Stomach (tissue), 8 donors: ENCODE measurements at regions not wholly inside any gene's neighbourhood (a gene's known extent, or its start where the extent isn't known, plus 50 kb on each side); places are given as distances from the start of the nearest gene placed in this dataset.

Experiments
- DNase-seq, 2 donors: peaks; one replicate each; pipeline versions ENCODE4 v3.0.0 to v3.0.0-alpha.2; 2013 to 2019
- H3K27ac ChIP-seq, 5 donors: fragments of 200-600 bp in 4 of 5; sonication (generic) in 4 of 5; one replicate each; pipeline ENCODE4 v1.5.1; 2013 to 2019; ENCODE audit warnings: mild to moderate bottlenecking in 1 of 5, moderate library complexity in 1 of 5
- H3K27me3 ChIP-seq, 3 donors: fragments of 200-600 bp; sonication (generic); one replicate each; pipeline ENCODE4 v1.5.1; 2017 to 2019; ENCODE audit warnings: mixed run types in 1 of 3
- H3K36me3 ChIP-seq, 4 donors: fragments of 200-600 bp; sonication (generic); 1 replicate in 3 of 4; 2 replicates in 1 of 4; pipeline ENCODE4 v1.5.1; 2016 to 2019
- H3K4me1 ChIP-seq, 4 donors: fragments of 200-600 bp; sonication (generic); one replicate each; pipeline ENCODE4 v1.5.1; 2016 to 2019
- H3K4me3 ChIP-seq, 4 donors: fragments of 200-600 bp; sonication (generic) in 3 of 4; one replicate each; pipeline ENCODE4 v1.5.1; 2016 to 2019; ENCODE audit warnings: mild to moderate bottlenecking in 1 of 4
- H3K9me3 ChIP-seq, 4 donors: fragments of 200-600 bp; sonication (generic); one replicate each; pipeline ENCODE4 v1.5.1; 2016 to 2019
- CTCF ChIP-seq, 7 experiments: fragments of 450-650 bp in 4 of 7; fragments of 200-600 bp in 3 of 7; sonication (generic) in 3 of 7; IDR thresholded peaks; one replicate each; pipeline ENCODE4 v1.5.1; 2016 to 2019; ENCODE audit warnings: antibody characterized with exemption in 7 of 7, control low read depth in 2 of 7, mild to moderate bottlenecking in 1 of 7
- EP300 ChIP-seq: sonication (generic); formaldehyde crosslinking; IDR thresholded peaks from one replicate; pipeline ENCODE4 v1.6.1; 2017; ENCODE audit warnings: antibody characterized with exemption
- POLR2A ChIP-seq, 4 donors: fragments of 450-650 bp; IDR thresholded peaks; one replicate each; pipeline ENCODE4 v1.6.1; 2016; ENCODE audit warnings: antibody characterized with exemption in 4 of 4, control low read depth in 2 of 4, mild to moderate bottlenecking in 1 of 4, moderate library complexity in 1 of 4
- POLR2AphosphoS5 ChIP-seq, 3 donors: sonication (generic); formaldehyde crosslinking; IDR thresholded peaks; one replicate each; pipeline ENCODE4 v1.6.1; 2016; ENCODE audit warnings: antibody characterized with exemption in 3 of 3
- WGBS, 5 donors: extraction: QIAGEN DNeasy Blood & Tissue Kit in 3 of 5; methylation state at CpG; one replicate each; pipeline versions ENCODE4 v1.1.5 to v1.1.7; 2013 to 2018; 5-methylcytosine and 5-hydroxymethylcytosine counted together
- intact Hi-C: fragments of 100-400 bp; cut with DNase I; formaldehyde crosslinking; loops from one replicate; pipeline ENCODE4 v1.15.1; 2023; ENCODE audit warnings: low total_unique reads
- donor health status: healthy with polysubstance abuse.
- donor health status: Bipolar disorder and iron deficiency.
- donor health status: healthy.

DNA sequence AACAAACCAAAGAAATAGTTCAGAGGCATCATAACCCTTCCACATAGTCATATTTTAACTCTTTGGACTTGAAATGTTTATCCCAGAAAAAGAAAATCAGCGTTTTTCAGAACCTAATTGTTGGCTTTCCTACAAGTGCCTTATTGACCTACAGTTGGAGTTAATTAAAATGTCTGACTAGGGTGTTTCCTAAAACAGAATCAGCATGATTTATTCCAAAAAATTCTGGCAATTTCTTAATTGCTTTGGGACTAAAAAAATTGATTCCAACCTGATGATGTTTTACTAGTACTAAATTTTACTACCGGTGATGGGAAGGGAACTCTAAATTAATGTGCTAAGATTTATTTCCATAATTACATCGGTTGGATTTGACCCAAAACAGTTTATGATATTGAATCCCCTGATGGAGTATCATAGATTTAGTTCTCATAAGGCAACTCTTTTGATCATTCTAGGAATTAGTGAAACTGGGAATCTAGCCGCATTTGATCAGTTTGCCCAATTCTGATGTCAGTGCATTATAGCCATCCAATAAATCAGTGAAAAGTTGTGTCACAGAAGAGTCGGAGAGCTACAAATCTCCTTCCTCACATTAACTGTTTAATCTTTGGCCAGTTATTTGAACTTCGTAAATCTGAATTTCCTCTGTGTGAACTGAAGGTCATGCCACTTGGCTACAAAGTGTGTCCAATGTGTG, 134.3 kb upstream of the DSEL start:
- intact Hi-C loops, result no loop called here
- Histone ChIP-seq H3K36me3 (no peaks in the 10 kb centered on the region), H3K27me3 (no peaks in the 10 kb centered on the region), H3K4me1 (no peaks in the 10 kb centered on the region), H3K4me3 (no peak overlapping the region), H3K9me3 (no peaks in the 10 kb centered on the region), H3K27ac (no peak overlapping the region)
- TF ChIP-seq POLR2A (IDR thresholded peaks at IDR 0.05) (no peak), EP300 (no peak), CTCF (IDR thresholded peaks at IDR 0.05) (no peak), POLR2AphosphoS5 (IDR thresholded peaks at IDR 0.05) (no peak)
- no peak for DNase-seq
- 62 to 74% (median 69%) methylated on average over 6 of the region's 6 CpGs for WGBS, 5 donors

GRCh38 chr18:67646890-67647289, 130.4 kb upstream of the DSEL start:
- no peaks in the 10 kb centered on the region for H3K27me3 ChIP-seq
- H3K4me1 ChIP-seq, result no peaks in the 10 kb centered on the region
- DNase-seq, result no peak
- TF ChIP-seq EP300 (no peak), POLR2AphosphoS5 (IDR thresholded peaks at IDR 0.05) (no peak), CTCF (IDR thresholded peaks at IDR 0.05) (no peak), POLR2A (IDR thresholded peaks at IDR 0.05) (no peak)
- no peaks in the 10 kb centered on the region for H3K9me3 ChIP-seq
- no peak overlapping the region for H3K27ac ChIP-seq
- H3K36me3 ChIP-seq, result no peaks in the 10 kb centered on the region
- no peak overlapping the region for H3K4me3 ChIP-seq
- 63 to 95% (median 90%) methylated on average over 2 of the region's 2 CpGs for WGBS, 5 donors
- intact Hi-C loops, result no loop called here

GRCh38 chr18:67644226-67644625, 127.7 kb upstream of the DSEL start:
- 90 to 100% (median 95%) methylated on average over 2 of the region's 2 CpGs for WGBS, 5 donors
- H3K27me3 ChIP-seq, result no peaks in the 10 kb centered on the region
- DNase-seq, result no peak

DNA sequence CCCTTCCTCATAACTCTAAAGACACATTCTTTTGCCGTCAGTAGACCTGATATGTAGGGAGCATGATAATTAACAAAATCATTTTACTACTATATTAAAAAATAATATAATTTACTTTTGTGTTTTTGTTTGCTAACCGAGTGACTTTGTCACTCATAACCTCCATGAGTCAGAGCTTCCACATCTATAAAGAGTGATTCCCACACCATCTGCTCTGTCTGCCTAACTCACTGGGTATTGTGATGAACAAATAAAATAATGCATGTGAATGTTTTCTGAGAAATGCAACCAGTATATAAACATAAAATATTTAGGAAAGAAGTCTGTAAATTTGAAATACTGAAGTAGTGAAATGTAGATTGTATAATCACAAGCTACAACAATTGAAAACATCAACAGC, 123.4 kb upstream of the DSEL start:
- intact Hi-C loops, result no loop called here
- no peak overlapping the region for H3K27ac ChIP-seq
- no peaks in the 10 kb centered on the region for H3K9me3 ChIP-seq
- WGBS, 5 donors, result 80 to 93% (median 84%) methylated on average over 2 of the region's 2 CpGs
- DNase-seq, result no peak
- no peak overlapping the region for H3K4me3 ChIP-seq
- no peaks in the 10 kb centered on the region for H3K36me3 ChIP-seq
- TF ChIP-seq EP300 (no peak), POLR2AphosphoS5 (IDR thresholded peaks at IDR 0.05) (no peak), POLR2A (IDR thresholded peaks at IDR 0.05) (no peak), CTCF (IDR thresholded peaks at IDR 0.05) (no peak)
- H3K4me1 ChIP-seq, result no peaks in the 10 kb centered on the region
- H3K27me3 ChIP-seq, result no peaks in the 10 kb centered on the region

More at GRCh38 chr18:67644226-67644625, 127.7 kb upstream of the DSEL start:
- TF ChIP-seq CTCF (IDR thresholded peaks at IDR 0.05), result no peak
- TF ChIP-seq POLR2AphosphoS5 (IDR thresholded peaks at IDR 0.05), result no peak
- TF ChIP-seq EP300, result no peak
- no peak for TF ChIP-seq POLR2A (IDR thresholded peaks at IDR 0.05)
- intact Hi-C loops, result no loop called here
- H3K36me3 ChIP-seq, result no peaks in the 10 kb centered on the region
- H3K27ac ChIP-seq, result no peak overlapping the region
- no peak overlapping the region for H3K4me3 ChIP-seq
- no peaks in the 10 kb centered on the region for H3K9me3 ChIP-seq
- H3K4me1 ChIP-seq, result no peaks in the 10 kb centered on the region
